H1 (cell line): ENCODE measurements at regions not wholly inside any gene's neighbourhood (a gene's known extent, or its start where the extent isn't known, plus 50 kb on each side); places are given as distances from the start of the nearest gene placed in this dataset.

Experiments used
- CEBPB ChIP-seq: IDR thresholded peaks from 2 replicates; pipeline ENCODE4 v1.6.1; 2012; ENCODE audit warnings: low read depth, low read length
- CTCF ChIP-seq, 3 experiments: IDR thresholded peaks; 1 replicate in 2 of 3; 2 replicates in 1 of 3; pipeline versions ENCODE4 v1.5.1 to v1.6.1; 2011; ENCODE audit warnings: low read length in 3 of 3, mild to moderate bottlenecking in 3 of 3, inconsistent platforms in 2 of 3, low read depth in 1 of 3, moderate library complexity in 1 of 3; ENCODE audit not compliant: insufficient read depth in 1 of 3; ENCODE audit errors: control extremely low read depth in 1 of 3
- RXRA ChIP-seq: IDR thresholded peaks from 2 replicates; pipeline ENCODE4 v1.6.1; 2011; ENCODE audit warnings: low read depth, mild to moderate bottlenecking, low read length, moderate library complexity; ENCODE audit not compliant: insufficient read depth

- TF ChIP-seq CEBPB: no peak
- TF ChIP-seq CTCF (IDR thresholded peaks at IDR 0.05; ENCODE audit: control extremely low read depth in 1 of 3, insufficient read depth in 1 of 3, low read depth in 1 of 3, low read length in 3 of 3): no peak
- TF ChIP-seq RXRA: no peak
These were observed 98.5 kb upstream of the FHIT start for GRCh38 chr3:61349717-61350116.
